Suppressor macrophage treated with lipopolysaccharide for 4 hours (primary cell): ENCODE measurements at regions not wholly inside any gene's neighbourhood (a gene's known extent, or its start where the extent isn't known, plus 50 kb on each side); places are given as distances from the start of the nearest gene placed in this dataset.
"Not testable (repeated sequence)": the region's sequence is repeated elsewhere in the genome, so short reads cannot be mapped to it uniquely, and the experiment has no call there.

ENCODE experiments used
- DNase-seq: peaks from one replicate; pipeline ENCODE4 v3.0.0-alpha.2; 2020

DNA sequence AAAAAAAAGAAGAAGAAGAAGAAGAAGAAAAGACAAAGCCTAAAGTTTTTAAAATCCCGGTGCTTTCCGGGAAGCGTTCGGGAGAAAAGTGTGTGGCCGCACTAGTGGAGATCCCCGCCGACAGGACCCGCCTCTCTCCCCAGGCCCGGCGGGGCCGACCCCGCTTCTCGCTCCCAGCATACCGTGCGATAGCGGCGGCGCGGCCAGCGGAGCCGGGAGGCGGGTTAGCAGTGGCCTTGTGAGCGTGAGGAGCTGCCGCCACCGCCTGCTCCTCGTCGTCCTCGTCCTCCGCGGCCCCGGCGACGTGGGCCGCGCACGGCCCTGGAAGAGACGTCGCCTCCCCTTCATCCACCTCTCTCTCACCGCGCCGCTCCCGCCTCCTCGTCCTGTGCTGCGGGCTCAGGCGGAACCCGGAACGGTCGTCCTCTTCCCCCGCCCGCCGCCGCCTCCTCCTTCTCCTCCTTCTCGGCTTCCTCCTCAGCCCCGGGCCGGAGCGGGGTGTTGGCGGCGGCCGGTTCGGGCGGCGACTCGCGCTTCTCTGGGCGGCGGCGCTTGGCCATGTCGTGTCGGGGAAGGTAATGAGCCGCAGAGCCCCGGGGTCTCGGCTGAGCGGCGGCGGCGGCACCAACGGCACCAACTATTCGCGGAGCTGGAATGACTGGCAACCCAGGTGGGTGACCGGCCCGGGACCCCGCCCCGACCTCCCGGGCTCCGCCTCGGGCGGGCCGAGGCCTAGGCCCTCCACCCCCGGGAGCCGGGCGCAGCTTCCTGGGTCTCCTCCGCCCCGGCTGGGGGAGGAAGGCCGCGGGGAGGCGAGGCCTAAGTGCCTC is 62.6 kb upstream of the CDR2 start:
- peak; percentile 88 for DNase-seq

- not testable (repeated sequence) for DNase-seq
These were observed 62.0 kb upstream of the CDR2 start for GRCh38 chr16:22436326-22436822.

DNA sequence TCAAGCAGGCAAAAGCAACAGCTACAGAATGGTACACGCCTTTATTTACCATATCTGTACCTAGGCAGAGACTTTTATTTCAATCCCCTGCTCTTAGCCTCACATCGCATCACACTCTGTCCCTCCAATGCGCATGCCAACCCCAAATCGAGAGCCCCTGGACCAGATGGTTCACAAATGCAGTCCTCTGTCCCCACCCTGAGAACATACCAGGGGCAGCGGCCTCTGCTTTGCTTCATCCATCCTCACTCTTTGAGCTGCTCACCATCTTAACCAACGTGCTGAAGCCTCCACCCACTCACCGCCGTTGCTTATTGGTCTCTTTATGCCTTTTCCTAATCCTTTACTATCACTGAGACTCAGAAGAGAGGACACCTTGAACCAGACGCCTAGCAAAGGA is 56.9 kb upstream of the CDR2 start:
- not testable (repeated sequence) for DNase-seq

DNA sequence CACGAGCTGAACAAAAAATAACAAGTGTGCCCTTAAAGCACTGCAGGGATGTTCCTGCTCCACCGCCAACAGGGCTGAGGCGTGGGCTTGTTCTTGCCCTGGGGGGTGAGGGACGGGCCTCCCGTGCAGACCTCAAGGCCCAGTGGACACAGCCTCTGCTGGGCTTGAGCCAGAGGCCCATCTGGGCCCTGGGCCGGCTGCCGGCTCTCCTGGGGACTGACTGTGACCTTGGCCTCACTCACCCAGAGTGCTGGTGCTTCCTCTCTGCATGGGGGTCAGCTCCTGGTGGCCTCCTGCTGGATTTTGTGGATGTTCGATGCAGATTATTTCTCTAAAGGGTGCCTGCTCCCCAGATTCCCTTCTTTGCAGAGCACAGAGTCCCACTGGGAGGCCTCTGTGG is 54.2 kb upstream of the CDR2 start:
- no peak for DNase-seq

- DNase-seq, result no peak
These were observed 53.1 kb upstream of the CDR2 start for GRCh38 chr16:22427556-22427955.

DNA sequence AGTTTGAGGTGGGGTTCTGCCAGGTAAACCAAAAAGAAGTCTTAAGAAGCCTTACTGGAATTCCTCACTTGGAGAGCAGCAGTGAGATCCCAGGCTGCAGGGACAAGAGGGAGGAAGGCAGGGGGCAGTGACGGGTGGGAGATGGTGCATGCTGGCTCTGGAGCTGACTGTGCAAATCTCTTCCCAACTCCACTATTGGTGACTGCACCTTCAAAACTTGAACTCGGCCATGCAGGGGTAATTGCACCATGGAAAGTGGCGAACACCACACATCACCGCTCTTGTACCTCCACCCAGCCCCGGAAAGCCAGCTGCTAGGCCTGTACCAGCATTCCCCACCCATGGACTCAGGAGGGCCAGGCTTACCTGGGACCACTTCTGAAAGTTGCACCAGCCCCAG is 51.4 kb upstream of the CDR2 start:
- no peak for DNase-seq

GRCh38 chr16:22425036-22425801 is 50.8 kb upstream of the CDR2 start:
- DNase-seq, result no peak

DNA sequence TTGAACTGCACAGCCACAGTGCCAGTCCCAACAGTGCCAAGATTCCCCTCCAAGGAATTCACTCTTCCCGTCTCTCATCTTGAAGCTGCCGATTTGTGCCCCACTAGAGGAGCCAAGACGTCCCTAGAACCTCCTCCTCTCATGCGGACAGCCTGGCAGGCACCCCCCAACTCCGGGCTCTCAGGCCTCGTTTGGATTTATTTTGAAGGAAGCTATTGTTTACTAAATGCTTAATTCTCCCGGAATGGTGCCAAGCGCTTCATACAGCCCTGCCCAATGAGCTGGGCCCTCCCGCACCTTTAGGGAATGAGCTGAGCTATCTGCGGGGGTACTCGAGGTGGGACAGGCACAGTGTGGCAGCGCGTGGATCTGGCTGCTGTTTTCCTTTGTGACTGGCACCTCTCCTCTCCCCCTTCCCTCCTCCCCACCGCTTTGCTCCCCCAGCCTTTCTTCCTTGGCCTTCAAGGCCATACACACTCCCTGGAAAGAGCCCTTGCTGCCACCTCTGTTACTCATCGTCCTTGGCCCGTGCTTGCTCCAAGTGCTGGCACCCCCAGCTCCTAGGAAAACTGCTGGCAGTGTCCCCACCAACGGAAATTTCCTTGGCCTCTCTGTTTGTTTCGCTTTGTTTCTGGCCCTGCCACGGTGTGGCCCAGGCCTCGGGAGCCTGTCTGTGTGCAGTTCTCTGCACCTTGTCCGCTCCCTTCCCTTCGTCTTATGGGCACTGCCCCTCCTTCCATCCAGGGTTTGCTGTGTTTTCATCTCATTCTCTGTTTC is 49.9 kb upstream of the CDR2 start:
- no peak for DNase-seq
